ENCODE measurements at regions not wholly inside any gene's neighbourhood (a gene's known extent, or its start where the extent isn't known, plus 50 kb on each side); places are given as distances from the start of the nearest gene placed in this dataset.

DNA sequence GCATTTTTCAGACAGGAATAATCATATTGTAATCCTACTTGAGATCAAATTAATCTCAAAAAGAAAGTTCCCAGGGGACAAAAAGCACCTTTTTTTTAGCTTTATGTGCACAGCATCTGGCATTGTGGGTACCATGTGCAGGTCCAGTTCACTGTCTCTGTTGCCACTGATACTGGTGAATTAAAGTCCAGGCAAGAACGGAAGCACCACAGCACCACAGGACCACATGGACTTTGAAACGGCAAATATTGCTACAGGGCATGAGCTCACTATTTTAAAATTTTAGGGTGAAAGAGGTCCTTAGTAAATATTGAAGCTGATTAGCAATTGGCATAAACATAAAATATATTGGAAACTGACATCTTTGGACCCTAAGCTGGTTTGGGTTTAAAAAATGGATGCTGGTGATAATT, 709.0 kb downstream of the EPM2A start (continued):
- TF ChIP-seq ZNF878 (CRISPR knock-in tag; IDR thresholded peaks at IDR 0.05), result 0 out of 2 replicates have a peak, but pooled peaks have one; percentile 31
- no peak for TF ChIP-seq ZC3H13 (CRISPR knock-in tag; IDR thresholded peaks at IDR 0.05)
- no peak for TF ChIP-seq ZNF441 (CRISPR knock-in tag; IDR thresholded peaks at IDR 0.05; ENCODE audit: borderline replicate concordance)
- no peak for TF ChIP-seq CHD4 (IDR thresholded peaks at IDR 0.05; ENCODE audit: borderline replicate concordance, low read length)
- peak; percentile 92 for TF ChIP-seq ELF3 (CRISPR knock-in tag; IDR thresholded peaks at IDR 0.05)
- no peak for TF ChIP-seq ZNF230 (CRISPR knock-in tag; IDR thresholded peaks at IDR 0.05)
- no peak for TF ChIP-seq TERF1 (CRISPR knock-in tag; IDR thresholded peaks at IDR 0.05)
- no peak for TF ChIP-seq ZNF883 (CRISPR knock-in tag; IDR thresholded peaks at IDR 0.05; ENCODE audit: not compliant biosample characterization)
- peak; percentile 61; the same call in 1 of the 2 replicates for TF ChIP-seq ZSCAN9 (CRISPR knock-in tag; IDR thresholded peaks at IDR 0.05; ENCODE audit: borderline replicate concordance)
- TF ChIP-seq, protein P1, sequence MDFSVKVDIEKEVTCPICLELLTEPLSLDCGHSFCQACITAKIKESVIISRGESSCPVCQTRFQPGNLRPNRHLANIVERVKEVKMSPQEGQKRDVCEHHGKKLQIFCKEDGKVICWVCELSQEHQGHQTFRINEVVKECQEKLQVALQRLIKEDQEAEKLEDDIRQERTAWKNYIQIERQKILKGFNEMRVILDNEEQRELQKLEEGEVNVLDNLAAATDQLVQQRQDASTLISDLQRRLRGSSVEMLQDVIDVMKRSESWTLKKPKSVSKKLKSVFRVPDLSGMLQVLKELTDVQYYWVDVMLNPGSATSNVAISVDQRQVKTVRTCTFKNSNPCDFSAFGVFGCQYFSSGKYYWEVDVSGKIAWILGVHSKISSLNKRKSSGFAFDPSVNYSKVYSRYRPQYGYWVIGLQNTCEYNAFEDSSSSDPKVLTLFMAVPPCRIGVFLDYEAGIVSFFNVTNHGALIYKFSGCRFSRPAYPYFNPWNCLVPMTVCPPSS (IDR thresholded peaks at IDR 0.05), result no peak
- no peak for TF ChIP-seq KMT2A (CRISPR knock-in tag; IDR thresholded peaks at IDR 0.05)
- no peak for TF ChIP-seq ZSCAN22 (CRISPR knock-in tag; IDR thresholded peaks at IDR 0.05)
- peak; percentile 68; the same call in 1 of the 2 replicates for TF ChIP-seq YEATS2 (CRISPR knock-in tag; IDR thresholded peaks at IDR 0.05; ENCODE audit: borderline replicate concordance)
- TF ChIP-seq KLF6 (CRISPR knock-in tag; IDR thresholded peaks at IDR 0.05), result peak; percentile 71; the same call in 1 of the 2 replicates
- no peak for TF ChIP-seq NKX3-1 (CRISPR knock-in tag; IDR thresholded peaks at IDR 0.05)
- peak; percentile 43; the same call in 1 of the 2 replicates for TF ChIP-seq TBX3 (IDR thresholded peaks at IDR 0.05; ENCODE audit: borderline replicate concordance)
- no peak for TF ChIP-seq RORA (CRISPR knock-in tag; IDR thresholded peaks at IDR 0.05)
- TF ChIP-seq HMG20B (CRISPR knock-in tag; conservative IDR thresholded peaks at IDR 0.05), result peak; percentile 69; the same call in 1 of the 2 replicates
- TF ChIP-seq, protein P2, sequence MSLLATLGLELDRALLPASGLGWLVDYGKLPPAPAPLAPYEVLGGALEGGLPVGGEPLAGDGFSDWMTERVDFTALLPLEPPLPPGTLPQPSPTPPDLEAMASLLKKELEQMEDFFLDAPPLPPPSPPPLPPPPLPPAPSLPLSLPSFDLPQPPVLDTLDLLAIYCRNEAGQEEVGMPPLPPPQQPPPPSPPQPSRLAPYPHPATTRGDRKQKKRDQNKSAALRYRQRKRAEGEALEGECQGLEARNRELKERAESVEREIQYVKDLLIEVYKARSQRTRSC (CRISPR knock-in tag; IDR thresholded peaks at IDR 0.05; ENCODE audit: low read depth), result no peak
- no peak for TF ChIP-seq ZNF225 (CRISPR knock-in tag; IDR thresholded peaks at IDR 0.05)
- peak; percentile 88 for TF ChIP-seq NCOR1 (IDR thresholded peaks at IDR 0.05; ENCODE audit: borderline replicate concordance, low read length)
- no peak for TF ChIP-seq MTA3 (CRISPR knock-in tag; IDR thresholded peaks at IDR 0.05)
- no peak for TF ChIP-seq CERS6 (CRISPR knock-in tag; IDR thresholded peaks at IDR 0.05)
- TF ChIP-seq ARNTL (CRISPR knock-in tag; IDR thresholded peaks at IDR 0.05), result peak; percentile 59; the same call in 1 of the 2 replicates
- no peak for TF ChIP-seq NONO (IDR thresholded peaks at IDR 0.05)
- no peak for TF ChIP-seq NONO (CRISPR knock-in tag; conservative IDR thresholded peaks at IDR 0.05)
- TF ChIP-seq ZNF678 (CRISPR knock-in tag; IDR thresholded peaks at IDR 0.05), result no peak

All from HepG2 (cell line).